Endodermal cell (in vitro differentiated cells): ENCODE measurements at regions not wholly inside any gene's neighbourhood (a gene's known extent, or its start where the extent isn't known, plus 50 kb on each side); places are given as distances from the start of the nearest gene placed in this dataset.

Experiments used
- DNase-seq: peaks from one replicate; pipeline ENCODE4 v3.0.0-alpha.2; 2017
- H3K27ac ChIP-seq: 2 replicates; pipeline ENCODE4 v1.5.1; 2013; ENCODE audit warnings: mild to moderate bottlenecking, low read depth, low read length, moderate library complexity
- H3K27me3 ChIP-seq: 2 replicates; pipeline ENCODE4 v1.6.1; 2013; ENCODE audit warnings: mild to moderate bottlenecking, low read length, moderate library complexity; ENCODE audit not compliant: insufficient read depth, control insufficient read depth, poor library complexity, severe bottlenecking
- H3K36me3 ChIP-seq: 2 replicates; pipeline ENCODE4 v1.7.0; 2013; ENCODE audit warnings: mild to moderate bottlenecking, low read length, moderate library complexity; ENCODE audit not compliant: control insufficient read depth, insufficient read depth
- H3K4me1 ChIP-seq: one replicate; pipeline ENCODE4 v1.7.0; 2013; ENCODE audit warnings: low read length; ENCODE audit not compliant: control insufficient read depth, insufficient read depth
- H3K4me3 ChIP-seq: 2 replicates; pipeline ENCODE4 v1.5.1; 2013; ENCODE audit warnings: mild to moderate bottlenecking, low read length, moderate library complexity
- H3K9ac ChIP-seq: 2 replicates; pipeline ENCODE4 v1.6.1; 2013; ENCODE audit warnings: mild to moderate bottlenecking, low read length, moderate library complexity; ENCODE audit not compliant: poor library complexity, severe bottlenecking; ENCODE audit errors: extremely low read depth
- H3K9me3 ChIP-seq: 2 replicates; pipeline ENCODE4 v1.6.1; 2013; ENCODE audit warnings: mild to moderate bottlenecking, low read length, moderate library complexity; ENCODE audit not compliant: control insufficient read depth
- H3K27ac Mint-ChIP-seq: 2 replicates; pipeline ENCODE4 v1.8.0; 2020; ENCODE audit warnings: mixed read lengths
- H3K27me3 Mint-ChIP-seq: 2 replicates; pipeline ENCODE4 v1.8.0; 2021; ENCODE audit warnings: mild to moderate bottlenecking, mixed read lengths; ENCODE audit not compliant: insufficient read depth
- H3K36me3 Mint-ChIP-seq: 2 replicates; pipeline ENCODE4 v1.8.0; 2020; ENCODE audit warnings: low read depth, mixed read lengths
- H3K4me1 Mint-ChIP-seq: 2 replicates; pipeline ENCODE4 v1.8.0; 2020; ENCODE audit warnings: mixed read lengths
- H3K4me3 Mint-ChIP-seq: 2 replicates; pipeline ENCODE4 v1.8.0; 2020; ENCODE audit warnings: mild to moderate bottlenecking, moderate library complexity, mixed read lengths
- H3K9me3 Mint-ChIP-seq: 2 replicates; pipeline ENCODE4 v1.8.0; 2020; ENCODE audit warnings: mild to moderate bottlenecking, mixed read lengths
- WGBS, 2 experiments: methylation state at CpG; one replicate each; pipeline versions ENCODE4 v1.1.5 to v1.1.7; 2013; ENCODE audit warnings: missing lambda C conversion rate in 2 of 2, mixed read lengths in 1 of 2; ENCODE audit not compliant: insufficient coverage in 1 of 2, insufficient read length in 1 of 2; 5-methylcytosine and 5-hydroxymethylcytosine counted together
- TF ChIP-seq, protein P1 (sequence below): fragments of 200-600 bp; sonication (generic); conservative IDR thresholded peaks from 2 replicates; pipeline ENCODE4 v1.5.0; 2021; ENCODE audit warnings: antibody characterized with exemption, mild to moderate bottlenecking

DNA sequence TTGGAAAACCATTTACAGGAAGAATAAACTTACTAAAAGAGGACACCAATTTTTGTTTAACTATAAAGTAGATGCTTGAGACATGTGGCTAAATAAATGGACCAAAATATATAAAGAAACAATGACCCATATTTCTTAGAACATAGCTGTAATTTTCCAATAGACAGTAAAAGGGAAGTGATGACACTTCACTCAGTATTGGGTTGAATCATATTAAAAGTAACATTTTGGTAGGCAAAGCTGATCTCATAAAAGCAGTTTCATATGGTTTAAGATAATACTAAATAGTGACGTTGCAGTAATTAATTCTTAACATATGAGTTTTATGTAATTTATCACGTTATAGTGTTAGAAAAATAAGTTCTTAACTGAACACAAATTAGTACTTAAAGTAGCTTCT, 308.9 kb upstream of the RUNX1 start:
- H3K4me1 Mint-ChIP-seq, result no peaks in the 10 kb centered on the region
- H3K27ac Mint-ChIP-seq, result no peak overlapping the region
- TF ChIP-seq, protein P1, sequence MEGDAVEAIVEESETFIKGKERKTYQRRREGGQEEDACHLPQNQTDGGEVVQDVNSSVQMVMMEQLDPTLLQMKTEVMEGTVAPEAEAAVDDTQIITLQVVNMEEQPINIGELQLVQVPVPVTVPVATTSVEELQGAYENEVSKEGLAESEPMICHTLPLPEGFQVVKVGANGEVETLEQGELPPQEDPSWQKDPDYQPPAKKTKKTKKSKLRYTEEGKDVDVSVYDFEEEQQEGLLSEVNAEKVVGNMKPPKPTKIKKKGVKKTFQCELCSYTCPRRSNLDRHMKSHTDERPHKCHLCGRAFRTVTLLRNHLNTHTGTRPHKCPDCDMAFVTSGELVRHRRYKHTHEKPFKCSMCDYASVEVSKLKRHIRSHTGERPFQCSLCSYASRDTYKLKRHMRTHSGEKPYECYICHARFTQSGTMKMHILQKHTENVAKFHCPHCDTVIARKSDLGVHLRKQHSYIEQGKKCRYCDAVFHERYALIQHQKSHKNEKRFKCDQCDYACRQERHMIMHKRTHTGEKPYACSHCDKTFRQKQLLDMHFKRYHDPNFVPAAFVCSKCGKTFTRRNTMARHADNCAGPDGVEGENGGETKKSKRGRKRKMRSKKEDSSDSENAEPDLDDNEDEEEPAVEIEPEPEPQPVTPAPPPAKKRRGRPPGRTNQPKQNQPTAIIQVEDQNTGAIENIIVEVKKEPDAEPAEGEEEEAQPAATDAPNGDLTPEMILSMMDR, result no peak
- no peaks in the 10 kb centered on the region for H3K36me3 Mint-ChIP-seq
- WGBS, 2 experiments, result 100% methylated on average over 1 of the region's 2 CpGs; no CpG with 5 or more reads in 1 of the 2 experiments
- H3K9me3 ChIP-seq, result no peaks in the 10 kb centered on the region
- no peaks in the 10 kb centered on the region for H3K27me3 Mint-ChIP-seq
- no peaks in the 10 kb centered on the region for H3K9me3 Mint-ChIP-seq
- H3K4me3 Mint-ChIP-seq, result no peak overlapping the region
- H3K27ac ChIP-seq, result no peak overlapping the region
- H3K4me1 ChIP-seq, result no peaks in the 10 kb centered on the region
- no peak overlapping the region for H3K4me3 ChIP-seq
- DNase-seq, result no peak
- H3K36me3 ChIP-seq, result no peaks in the 10 kb centered on the region
- H3K27me3 ChIP-seq, result no peaks in the 10 kb centered on the region
- no peak overlapping the region for H3K9ac ChIP-seq

DNA sequence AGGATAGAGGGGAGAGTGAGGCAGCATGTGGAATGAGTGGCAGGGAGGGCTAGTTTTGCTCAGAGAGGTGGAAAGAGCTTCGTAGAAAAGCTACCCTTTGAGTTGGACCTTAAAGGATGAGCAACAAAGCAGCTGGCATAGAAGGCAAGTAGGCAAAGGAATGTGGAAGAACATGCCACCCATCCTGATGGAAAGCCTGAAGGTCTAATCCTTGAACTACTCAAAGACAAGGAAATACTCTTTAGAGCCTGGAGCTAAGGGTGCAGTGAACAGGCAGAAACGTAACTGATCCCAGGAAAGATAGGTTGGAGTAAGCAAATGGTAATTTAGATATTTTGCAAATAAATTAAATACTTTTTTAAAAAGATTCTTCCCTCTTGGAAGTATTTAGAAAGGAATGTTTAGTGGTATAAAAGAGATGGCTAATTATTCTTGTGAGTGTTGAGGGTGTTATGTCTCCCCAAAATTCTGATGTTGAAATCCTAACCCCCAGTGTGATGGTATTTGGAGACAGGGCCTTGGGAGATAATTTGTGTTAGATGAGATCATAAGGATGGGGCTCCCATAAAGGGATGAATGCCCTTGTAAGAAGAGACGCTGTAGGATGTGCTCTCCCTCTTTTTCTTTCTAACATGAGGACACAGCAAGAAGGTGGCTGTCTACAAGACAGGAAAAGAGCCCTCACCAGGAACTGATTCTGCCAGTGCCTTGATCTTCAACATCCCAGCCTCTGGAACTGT, 308.1 kb upstream of the RUNX1 start:
- no peak overlapping the region for H3K4me3 Mint-ChIP-seq
- Histone ChIP-seq H3K27ac (no peak overlapping the region), H3K9me3 (no peaks in the 10 kb centered on the region), H3K4me3 (no peak overlapping the region), H3K9ac (no peak overlapping the region), H3K36me3 (no peaks in the 10 kb centered on the region), H3K4me1 (no peaks in the 10 kb centered on the region), H3K27me3 (no peaks in the 10 kb centered on the region)
- H3K9me3 Mint-ChIP-seq, result no peaks in the 10 kb centered on the region
- TF ChIP-seq, protein P1, result no peak
- WGBS, 2 experiments, result 91 to 100% methylated on average over 2 to 3 of the region's 3 CpGs
- no peak overlapping the region for H3K27ac Mint-ChIP-seq
- no peaks in the 10 kb centered on the region for H3K27me3 Mint-ChIP-seq
- no peaks in the 10 kb centered on the region for H3K36me3 Mint-ChIP-seq
- no peaks in the 10 kb centered on the region for H3K4me1 Mint-ChIP-seq
- DNase-seq, result no peak

DNA sequence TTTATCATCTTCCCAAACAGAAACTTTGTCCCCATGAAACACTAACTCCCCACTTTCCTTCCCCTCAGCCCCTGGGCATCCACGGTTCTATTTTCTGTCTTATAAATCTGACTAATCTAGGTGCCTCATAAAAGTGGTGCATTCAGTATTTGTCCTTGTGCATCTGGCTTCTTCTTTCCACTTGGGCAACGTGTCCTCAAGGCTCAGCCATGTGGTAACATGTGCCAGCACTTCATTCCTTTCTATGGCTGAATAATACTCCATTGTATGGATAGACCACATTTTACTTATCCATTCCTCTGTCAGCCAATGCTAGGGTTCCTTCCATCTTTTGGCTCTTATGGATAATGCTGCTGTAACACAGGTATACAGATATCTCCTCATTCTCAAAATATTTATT, 305.0 kb upstream of the RUNX1 start:
- Histone ChIP-seq H3K9ac (no peak overlapping the region), H3K36me3 (no peaks in the 10 kb centered on the region), H3K27me3 (no peaks in the 10 kb centered on the region), H3K4me3 (no peak overlapping the region), H3K4me1 (no peaks in the 10 kb centered on the region), H3K9me3 (no peaks in the 10 kb centered on the region), H3K27ac (no peak overlapping the region)
- no peak for DNase-seq
- H3K27me3 Mint-ChIP-seq, result peaks cover 1% of the 10 kb centered on the region
- no peaks in the 10 kb centered on the region for H3K36me3 Mint-ChIP-seq
- peaks cover 7% of the 10 kb centered on the region for H3K4me1 Mint-ChIP-seq
- no peak overlapping the region for H3K27ac Mint-ChIP-seq
- 88% methylated on average over 2 of the region's 2 CpGs for WGBS, 2 experiments
- TF ChIP-seq, protein P1, result no peak
- H3K9me3 Mint-ChIP-seq, result no peaks in the 10 kb centered on the region
- H3K4me3 Mint-ChIP-seq, result no peak overlapping the region
